GM21360 (cell line): ENCODE measurements at regions not wholly inside any gene's neighbourhood (a gene's known extent, or its start where the extent isn't known, plus 50 kb on each side); places are given as distances from the start of the nearest gene placed in this dataset.
"Not testable (repeated sequence)": the region's sequence is repeated elsewhere in the genome, so short reads cannot be mapped to it uniquely, and the experiment has no call there.

Experiments
- ATAC-seq: cut with Tn5 transposase; IDR thresholded peaks from one replicate; pipeline ENCODE4 v1.9.1; 2021; ENCODE audit warnings: mild to moderate bottlenecking, moderate library complexity; ENCODE audit not compliant: unreplicated experiment

DNA sequence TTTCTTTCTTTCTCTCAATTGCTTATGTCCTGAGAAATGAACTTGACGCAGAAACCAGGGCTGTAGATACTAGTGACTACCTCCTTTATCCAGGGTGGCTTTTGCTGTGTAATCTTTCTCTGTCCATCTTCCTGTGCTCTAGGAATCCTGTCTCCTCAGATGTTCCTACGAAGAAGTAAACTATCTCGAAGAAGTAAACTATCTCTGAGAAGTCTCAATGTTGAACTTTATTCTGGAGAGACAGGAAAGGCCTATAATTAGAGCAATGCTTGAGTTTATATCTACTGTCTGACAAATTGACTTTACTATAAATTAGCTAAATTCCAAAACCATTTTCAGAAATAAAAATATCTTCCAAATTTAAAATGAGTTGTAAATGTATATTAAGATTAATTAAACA, 541.5 kb upstream of the DPP6 start:
- no peak for ATAC-seq

DNA sequence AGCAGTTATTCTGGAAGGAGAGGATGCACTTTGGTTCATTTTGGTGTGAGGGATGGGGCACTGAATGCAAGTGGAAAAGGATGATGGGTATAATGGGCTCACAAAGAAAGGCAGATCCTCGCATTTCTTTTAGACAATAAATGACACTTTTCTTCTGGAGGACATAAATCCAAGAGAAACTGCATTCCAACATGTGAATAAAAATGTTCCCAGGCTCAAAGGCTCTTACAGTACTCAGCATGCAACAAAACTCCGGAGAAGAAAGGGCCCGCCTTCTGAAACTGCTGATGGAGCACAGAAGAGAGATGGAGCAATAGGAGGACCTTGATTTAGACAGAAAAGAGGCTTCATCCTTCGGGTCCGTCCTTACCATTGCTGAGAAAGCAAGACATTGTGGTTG, 538.2 kb upstream of the DPP6 start:
- ATAC-seq: no peak

DNA sequence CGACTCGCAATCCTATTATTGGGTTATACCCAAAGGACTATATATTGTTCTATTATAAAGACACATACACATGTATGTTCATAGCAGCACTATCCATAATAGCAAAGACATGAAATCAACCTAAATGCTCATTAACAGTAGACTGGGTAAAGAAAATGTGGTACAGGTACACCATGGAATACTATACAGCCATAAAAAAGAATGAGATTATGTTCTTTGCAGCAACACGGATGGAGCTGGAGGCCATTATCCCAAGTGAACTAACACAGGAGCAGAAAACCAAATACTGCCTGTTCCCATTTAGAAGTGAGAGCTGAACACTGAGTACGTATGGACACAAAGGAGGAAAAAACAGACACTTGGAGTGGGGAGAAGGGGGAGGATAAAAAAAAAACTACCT, 536.8 kb upstream of the DPP6 start:
- ATAC-seq: no peak

DNA sequence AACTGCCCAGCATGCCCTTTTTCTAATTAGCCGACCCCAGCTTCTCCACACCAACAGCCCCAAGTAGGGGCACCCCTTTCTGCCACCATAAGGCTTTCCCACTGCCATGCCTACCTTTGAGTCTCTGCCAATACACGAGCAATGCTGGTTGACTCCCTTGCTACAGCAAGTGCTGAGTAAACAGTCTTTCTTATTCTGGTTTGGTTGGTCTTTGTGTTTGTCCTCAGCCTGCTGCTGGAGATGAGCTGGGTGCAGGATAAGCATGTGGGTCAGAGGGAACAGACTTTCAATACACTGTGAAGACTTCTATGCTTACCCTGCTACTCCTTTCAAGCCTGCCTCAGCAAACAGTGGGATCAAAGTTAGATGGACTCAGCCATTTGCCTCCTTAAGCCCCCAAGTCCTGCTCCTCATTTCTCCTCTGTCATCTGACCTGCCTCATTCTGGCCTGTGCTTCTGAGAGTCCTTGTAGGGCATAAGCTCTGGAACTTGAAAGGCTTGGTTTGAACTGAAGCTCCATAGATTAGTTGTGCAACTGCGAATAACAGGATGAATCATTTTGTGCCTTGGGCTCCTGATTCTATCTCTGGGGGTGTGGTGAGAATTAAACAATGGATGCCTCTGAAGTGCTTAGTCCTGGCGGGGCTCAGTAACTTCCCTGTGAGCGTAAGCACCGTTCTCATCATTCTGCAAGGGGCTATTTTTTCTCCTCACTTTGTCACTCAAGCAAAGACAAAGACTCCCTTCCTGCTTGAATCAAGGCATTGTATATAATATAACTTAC, 533.8 kb upstream of the DPP6 start:
- no peak for ATAC-seq

DNA sequence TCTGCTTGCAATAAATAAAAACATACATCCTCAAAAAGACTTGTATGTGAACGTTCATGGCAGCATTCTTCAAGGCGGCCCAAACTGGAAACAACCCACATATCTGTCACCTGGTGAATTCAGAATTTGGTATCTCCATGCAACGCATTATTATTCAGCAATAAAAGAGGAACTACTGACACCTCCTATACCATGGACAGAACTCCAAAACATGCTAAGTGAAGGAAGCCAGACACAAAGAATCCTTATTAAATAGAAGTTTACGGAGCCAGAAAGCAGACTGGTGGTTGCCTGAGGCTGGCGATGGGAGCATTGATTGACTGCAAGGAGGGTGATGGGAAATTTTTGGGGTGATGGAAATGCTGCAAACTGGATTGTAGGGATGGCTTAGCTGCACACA, 530.8 kb upstream of the DPP6 start:
- no peak for ATAC-seq

DNA sequence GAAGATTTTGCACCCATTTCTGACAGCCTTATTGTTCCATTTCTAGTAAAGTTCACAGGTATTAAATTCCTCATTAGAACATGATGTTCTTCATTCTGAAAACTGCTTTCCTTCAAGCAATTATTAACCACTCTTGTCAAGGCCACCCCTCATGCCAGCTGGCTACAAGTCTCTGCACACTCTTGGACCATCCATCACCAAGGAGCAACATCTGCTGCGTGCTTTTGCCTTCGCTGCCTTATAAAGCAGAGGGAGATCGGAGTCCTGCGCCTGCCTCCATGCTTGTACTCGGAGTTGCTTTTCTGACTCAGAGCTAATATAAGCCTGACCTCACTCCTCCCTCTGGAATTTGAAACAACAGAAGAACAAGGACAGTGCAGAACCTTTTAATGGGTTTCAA, 529.9 kb upstream of the DPP6 start:
- no peak for ATAC-seq

DNA sequence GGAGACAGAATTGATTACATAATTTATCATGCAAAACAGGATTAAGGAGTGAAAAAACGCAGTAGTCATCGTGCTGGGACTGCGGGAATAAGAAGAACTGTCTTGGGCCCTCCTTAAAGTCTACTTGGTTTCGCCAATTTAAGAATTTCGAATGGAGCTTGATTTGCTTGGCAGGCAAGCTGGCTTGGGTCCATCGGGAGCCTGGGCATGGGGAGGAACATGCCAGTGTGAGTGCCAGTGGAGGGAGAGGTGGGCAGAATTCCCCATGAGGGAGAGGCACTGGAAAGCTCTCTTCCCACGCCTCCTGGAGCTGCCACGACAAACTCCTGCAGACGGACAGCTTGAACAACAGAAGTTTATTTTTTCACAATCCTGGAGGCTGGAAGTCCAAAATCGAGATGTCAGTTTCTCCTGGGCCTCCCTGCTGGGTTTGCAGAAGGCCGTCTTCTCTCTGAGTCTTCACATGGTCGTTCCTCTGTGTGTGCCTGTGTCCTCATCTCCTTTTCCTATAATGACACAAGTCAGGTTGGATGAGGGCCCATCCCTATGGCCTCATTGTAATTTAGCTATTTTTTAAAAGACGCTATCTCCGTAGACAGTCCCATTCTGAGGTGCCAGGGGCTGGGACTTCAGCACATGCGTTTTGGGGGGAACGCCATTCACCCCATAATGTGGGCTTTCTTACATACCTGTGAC, 528.7 kb upstream of the DPP6 start:
- no peak for ATAC-seq

DNA sequence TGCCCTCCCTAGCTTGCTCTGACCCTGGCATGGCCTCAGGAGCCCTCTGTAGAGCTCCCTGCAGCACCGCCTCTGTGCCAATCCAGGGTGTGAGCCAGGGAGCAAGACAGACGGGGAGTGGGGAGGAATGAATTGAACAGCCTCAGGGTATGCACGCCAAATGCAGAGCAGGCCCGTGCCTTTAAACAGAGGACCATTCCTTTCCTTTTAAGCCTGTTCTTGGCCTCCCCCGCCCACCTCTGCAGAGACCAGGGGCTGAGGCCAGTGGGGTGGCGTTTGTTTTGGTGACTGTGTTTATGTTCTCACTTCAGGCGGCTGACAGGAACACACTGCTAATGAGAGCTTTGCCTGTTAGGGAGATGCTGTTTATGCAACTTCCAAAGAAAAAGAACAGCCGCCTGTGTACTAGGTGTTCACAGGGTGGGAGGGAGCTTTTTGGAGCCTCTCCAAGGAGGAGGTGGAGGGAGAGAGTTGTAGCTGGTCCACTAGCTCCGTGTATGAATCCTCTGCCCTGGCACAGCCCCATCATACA, 528.1 kb upstream of the DPP6 start:
- ATAC-seq: no peak

DNA sequence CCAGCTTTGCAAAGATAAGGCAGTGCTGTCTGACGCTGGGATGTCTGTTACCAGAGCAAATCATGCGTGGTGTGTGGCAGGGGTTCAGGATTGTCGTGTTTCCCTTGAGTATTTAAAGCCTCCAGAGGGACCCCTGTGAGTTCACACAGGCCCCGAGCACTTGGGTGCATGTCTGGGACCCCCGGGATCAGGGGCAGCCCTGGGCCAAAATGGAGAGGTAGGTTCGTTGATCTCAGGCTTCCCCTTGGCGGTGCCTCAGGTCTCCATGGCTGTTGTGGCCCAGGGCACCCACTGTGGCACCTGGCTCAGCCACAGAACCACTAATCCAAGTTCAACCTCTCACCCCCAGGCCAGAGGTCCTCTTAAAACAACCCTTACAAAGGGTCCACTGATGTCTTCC, 523.1 kb upstream of the DPP6 start:
- no peak for ATAC-seq

DNA sequence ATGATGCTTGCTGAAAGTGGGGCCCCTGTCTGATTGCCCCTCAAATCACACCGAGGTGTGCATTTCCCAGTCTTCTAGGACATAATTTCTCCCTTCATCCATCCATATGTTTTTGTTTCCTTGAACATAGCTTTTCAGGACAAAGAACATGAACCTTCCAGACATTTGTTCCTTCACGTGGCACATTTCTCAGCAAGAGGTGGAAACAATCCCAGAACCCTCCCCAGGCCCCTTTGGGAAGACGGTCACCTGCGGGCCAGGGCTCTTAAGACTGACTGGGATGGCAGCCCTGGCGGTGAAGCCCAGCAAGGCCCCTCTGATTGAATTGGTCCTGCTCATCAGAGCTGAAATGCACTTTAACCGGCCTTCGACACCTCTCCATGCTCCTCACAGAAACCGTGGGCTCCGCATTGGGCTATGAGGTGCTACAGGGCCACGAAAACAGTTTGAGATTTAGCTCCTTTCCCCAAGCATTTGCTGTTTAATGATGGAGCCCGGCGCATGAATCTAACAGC, 522.5 kb upstream of the DPP6 start:
- no peak for ATAC-seq

DNA sequence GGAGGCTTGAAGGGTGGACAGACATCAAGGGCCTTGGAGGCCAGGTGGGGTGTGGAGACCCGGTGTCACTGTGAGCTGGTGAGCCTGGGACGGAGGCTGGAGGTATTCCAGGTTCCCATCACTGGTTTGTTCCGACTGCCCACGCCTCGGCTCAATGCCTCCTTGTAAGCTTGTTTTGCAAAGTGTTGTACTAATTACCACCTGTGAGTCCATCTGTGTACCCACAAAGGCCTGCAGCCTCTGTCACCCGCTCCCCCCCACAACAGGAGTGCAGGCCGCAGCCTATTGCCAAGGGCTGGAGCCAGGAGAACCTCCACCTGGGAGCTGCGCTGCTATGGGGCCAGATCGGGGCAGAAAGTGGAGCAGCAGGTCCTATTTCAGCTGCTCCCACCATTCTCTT, 521.8 kb upstream of the DPP6 start:
- ATAC-seq: no peak

DNA sequence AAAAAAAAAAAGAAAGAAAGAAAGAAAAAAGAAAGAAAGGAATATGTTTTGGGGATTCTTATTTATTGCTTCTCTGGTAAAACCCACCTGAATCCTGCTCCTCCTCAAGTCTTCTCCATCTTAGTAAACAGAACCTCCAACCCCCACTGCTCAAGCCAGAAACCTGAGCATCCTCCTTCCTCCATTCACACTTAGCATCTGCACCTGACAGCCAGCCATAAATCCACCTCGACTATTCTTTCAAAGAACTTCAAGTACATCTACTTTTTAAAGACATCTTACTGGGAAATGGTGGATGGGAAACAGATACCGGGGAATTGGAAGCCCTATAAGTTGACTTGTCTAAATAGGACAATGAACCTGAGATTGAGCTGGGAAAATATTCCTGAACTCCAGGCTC, 519.9 kb upstream of the DPP6 start:
- no peak for ATAC-seq

DNA sequence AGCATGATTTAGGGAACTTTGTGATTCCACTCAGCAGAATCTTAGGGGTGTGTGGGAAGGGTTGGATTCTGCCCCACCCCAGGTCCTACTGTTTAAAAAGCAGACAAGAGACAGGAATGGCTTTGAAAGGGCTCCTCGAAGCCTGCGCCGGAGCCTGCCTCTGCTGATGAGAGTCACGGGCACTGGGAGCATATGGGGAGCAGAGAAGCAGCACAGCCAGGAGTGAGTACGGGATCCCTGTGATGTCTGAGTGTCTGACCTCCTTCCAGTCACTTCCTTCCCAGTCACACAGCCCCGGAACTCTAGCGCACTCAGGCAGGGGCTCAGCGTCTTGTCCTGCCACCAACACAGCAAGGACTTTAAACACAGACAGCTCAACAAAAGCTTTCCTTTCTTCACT, 514.9 kb upstream of the DPP6 start:
- ATAC-seq: no peak

DNA sequence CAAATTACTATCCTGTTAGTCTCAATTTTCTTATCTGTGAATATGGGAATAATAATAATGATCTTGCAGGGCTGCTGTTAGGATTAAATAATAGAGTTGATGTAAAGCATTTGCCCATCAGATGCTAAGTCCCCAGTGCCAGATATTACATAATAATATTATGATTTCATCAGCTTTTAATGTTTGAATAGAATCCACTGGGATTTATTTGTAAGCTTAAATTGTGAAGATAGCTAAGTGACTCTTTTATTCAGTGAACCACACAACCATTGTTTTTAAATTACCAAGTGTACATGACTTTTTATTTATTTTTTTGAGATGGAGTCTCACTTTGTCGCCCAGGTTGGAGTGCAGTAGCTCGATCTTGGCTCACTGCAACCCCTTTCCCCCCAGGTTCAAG, 510.3 kb upstream of the DPP6 start:
- no peak for ATAC-seq

DNA sequence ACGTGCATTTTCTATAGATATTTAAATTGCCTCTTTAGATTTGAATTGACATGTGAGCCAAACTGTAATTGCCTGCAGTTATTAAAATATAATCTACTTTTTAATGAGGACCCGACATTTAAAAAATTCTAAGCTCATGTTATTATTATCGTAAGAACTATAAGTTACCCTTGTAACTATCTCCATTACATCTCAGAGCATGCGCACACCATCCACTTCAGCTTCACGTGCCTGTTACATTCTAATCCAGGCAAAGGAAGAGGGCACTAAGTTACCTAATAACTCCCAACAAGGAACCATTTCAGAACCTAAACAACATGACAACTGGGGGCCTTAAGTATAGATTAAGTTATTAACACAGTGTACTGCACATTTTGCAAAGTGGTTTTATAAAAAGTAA, 509.0 kb upstream of the DPP6 start:
- no peak for ATAC-seq

DNA sequence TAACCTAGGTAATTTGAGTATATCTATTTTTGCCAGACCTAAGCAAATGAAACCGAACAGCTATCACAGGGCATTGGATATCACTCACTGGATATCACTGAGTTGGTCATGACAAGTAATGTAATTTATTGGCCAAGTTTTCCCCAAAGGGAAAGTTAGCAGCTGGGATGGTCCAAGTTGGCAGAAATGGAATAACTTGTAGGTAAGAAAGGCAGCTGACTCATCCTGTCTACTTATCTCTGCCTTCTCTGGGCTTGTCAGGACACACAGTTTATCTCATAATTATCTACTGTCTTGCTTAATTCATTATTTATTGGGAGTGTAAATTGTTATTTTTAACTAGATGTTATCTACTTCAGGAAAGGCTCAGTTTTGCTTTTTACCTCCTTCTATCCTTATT, 502.0 kb upstream of the DPP6 start:
- ATAC-seq: no peak

DNA sequence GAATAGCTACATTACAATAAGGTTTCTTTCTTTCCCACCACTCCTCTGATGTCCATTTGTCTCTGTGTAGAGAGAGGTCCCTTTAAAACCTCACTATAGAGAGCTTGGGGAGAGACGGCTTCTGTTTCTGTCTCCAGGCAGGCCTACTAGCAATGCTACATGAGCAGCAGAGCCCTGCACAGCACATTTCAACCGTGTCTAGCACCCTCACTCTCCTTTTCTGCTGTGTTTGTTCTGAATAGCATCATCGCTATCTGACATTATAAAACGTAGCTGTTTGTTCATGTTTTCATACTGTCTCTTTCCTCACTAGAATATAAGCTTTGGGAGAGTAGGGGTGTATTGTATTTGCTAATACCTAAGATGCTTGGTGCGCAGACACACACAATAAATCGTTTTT, 487.8 kb upstream of the DPP6 start:
- ATAC-seq: no peak

DNA sequence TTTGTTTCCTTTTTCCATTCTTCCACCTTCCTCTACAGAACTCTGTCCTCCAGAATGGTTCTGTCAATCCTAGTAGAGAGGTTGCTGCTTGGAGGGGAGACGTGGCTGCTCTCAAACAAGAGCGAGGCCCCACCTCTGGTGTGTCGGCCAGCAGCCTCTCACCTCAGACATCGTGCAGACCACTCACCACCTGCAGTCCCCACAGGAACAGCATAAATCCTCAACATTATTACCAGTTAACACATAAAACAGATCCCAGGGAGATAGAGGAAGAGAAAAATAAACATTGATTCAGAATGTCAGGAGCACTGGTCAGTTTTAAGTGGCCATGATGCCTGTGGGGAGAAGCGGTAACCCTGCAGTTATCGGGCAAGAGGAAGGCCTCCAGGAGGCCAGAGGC, 485.9 kb upstream of the DPP6 start:
- ATAC-seq: no peak

DNA sequence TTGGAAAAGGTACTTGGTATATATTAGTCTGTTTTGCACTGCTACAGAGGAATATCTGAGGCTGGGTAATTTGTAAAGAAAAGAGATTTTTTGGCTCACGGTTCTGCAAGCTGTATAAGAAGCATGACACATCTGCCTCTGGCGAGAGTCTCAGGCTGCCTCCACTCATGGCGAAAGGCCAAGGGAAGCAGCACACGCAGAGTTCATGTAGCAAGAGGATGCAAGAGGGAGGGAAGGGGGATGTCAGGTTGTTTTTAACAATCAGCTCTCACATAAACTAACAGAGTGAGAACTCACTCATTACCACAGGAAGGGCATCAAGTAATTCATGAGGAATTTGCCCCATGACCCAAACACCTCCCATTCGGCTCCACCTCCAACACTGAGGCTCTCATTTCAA, 484.8 kb upstream of the DPP6 start:
- no peak for ATAC-seq

DNA sequence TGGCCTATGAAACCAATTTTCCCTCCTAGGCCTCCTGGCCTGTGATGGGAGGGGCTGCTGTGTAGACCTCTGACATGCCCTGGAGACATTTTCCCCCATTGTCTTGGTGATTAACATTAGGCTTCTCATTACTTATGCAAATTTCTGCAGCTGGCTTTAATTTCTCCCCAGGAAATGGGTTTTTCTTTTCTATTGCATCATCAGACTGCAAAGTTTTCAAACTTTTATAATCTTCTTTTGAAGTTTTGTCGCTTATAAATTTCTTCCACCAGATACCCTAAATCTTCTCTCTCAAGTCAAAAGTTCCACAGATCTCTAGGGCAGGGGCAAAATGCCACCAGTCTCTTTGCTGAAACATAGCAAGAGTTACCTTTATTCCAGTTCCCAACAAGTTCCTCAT, 482.7 kb upstream of the DPP6 start:
- ATAC-seq: not testable (repeated sequence)

DNA sequence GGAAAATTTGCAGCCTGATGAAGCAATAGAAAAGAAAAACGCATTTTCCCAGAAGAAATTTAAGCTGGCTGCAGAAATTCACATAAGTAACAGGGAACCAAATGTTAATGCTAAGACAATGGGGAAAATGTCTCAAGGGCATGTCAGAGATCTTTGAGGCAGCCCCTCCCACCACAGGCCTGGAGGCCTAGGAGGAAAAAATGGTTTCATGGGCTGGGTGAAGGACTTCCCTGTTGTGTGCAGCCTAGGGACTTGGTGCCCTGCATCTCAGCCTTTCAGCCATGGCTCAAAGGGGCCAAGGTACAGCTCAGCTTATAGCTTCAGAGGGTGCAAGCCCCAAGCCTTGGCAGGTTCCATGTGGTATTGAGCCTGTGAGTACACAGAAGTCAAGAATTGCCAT, 476.1 kb upstream of the DPP6 start:
- no peak for ATAC-seq

DNA sequence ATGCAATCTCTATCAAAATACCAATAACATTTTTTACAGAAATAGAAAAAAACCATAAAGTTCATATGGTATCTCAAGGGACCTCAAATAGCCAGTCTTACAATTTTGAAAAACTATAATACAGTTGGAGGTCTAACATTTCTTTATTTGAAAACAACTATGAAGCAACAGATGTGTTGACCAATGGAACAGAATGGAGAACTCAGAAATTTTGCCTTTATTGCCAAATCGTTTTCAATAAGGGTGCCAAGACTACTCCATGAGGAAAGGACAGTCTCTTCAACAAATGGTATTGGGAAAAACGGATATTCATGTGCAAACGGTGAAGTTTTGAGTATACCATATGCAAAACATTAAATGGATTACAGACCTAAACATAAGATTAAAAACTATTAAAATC, 470.8 kb upstream of the DPP6 start:
- ATAC-seq: no peak
